K562 (cell line): ENCODE measurements at regions not wholly inside any gene's neighbourhood (a gene's known extent, or its start where the extent isn't known, plus 50 kb on each side); places are given as distances from the start of the nearest gene placed in this dataset.

Experiments used
- ATAC-seq: fragments of 200-7000 bp; cut with Tn5 transposase; 3 replicates; pipeline ENCODE4 v1.9.1; 2020; ENCODE audit warnings: moderate library complexity
- BruUV-seq: library from RNA; stranded (reverse); fragments of 400-500 nt; replicated peaks from 2 replicates; lab custom pipeline; 2021; lab: Mats Ljungman, UMichigan
- CTCF ChIA-PET: fragments of 300-600 bp; formaldehyde crosslinking; extraction: SDS; loops from one replicate; lab custom pipeline; 2021; ENCODE audit warnings: low intra/inter-chr PET ratio; lab: Yijun Ruan, JAX
- POLR2A ChIA-PET: fragments of 300-600, 350-650 bp; sonication (Branson Sonifier 250); formaldehyde crosslinking; extraction: SDS; loops from one replicate; lab custom pipeline; 2021; ENCODE audit warnings: antibody characterized with exemption, inconsistent platforms; lab: Yijun Ruan, JAX
- DNase-seq, 4 experiments: peaks; one replicate each; pipeline versions ENCODE4 v3.0.0 to v3.0.0-alpha.2; 2011 to 2018; ENCODE audit warnings: low spot score in 3 of 4, mixed read lengths in 3 of 4; ENCODE audit errors: extremely low read depth in 1 of 4
- FAIRE-seq: peaks from 2 replicates; lab custom pipeline; 2011; peaks lifted over from hg19 to GRCh38; lab: Jason Lieb, UNC
- H2AFZ ChIP-seq: 2 replicates; pipeline ENCODE4 v1.6.0; 2011; ENCODE audit warnings: low read depth, low read length, control low read depth, inconsistent platforms
- H3K27ac ChIP-seq: fragments of 200-600 bp; 3 replicates; pipeline ENCODE4 v1.8.0; 2011; ENCODE audit warnings: low read depth, mild to moderate bottlenecking, control low read depth, inconsistent platforms, low read length, moderate library complexity, mixed read lengths; ENCODE audit errors: extremely low read depth
- H3K27me3 ChIP-seq, 2 experiments: fragments of 300-600 bp in 1 of 2; 2 replicates in 1 of 2; 3 replicates in 1 of 2; pipeline versions ENCODE4 v1.6.0 to v1.8.0; 2011; ENCODE audit warnings: inconsistent platforms in 2 of 2, low read length in 2 of 2, mild to moderate bottlenecking in 1 of 2, mixed read lengths in 1 of 2, moderate library complexity in 1 of 2; ENCODE audit not compliant: control insufficient read depth in 2 of 2, insufficient read depth in 2 of 2
- H3K36me3 ChIP-seq: fragments of 300-600 bp; 3 replicates; pipeline ENCODE4 v1.8.0; 2011; ENCODE audit warnings: mild to moderate bottlenecking, low read length, inconsistent platforms; ENCODE audit not compliant: control insufficient read depth, insufficient read depth
- H3K4me1 ChIP-seq, 2 experiments: fragments of 200-600 bp in 1 of 2; replicated peaks in 1 of 2; 2 replicates in 1 of 2; 3 replicates in 1 of 2; pipeline versions ENCODE4 v1.5.1 to v1.8.0; 2011; ENCODE audit warnings: inconsistent platforms in 2 of 2, low read length in 2 of 2, mild to moderate bottlenecking in 1 of 2, mixed read lengths in 1 of 2, moderate library complexity in 1 of 2; ENCODE audit not compliant: control insufficient read depth in 2 of 2, insufficient read depth in 2 of 2
- H3K4me2 ChIP-seq: 2 replicates; pipeline ENCODE4 v1.6.1; 2011; ENCODE audit warnings: low read length, control low read depth, inconsistent platforms, mixed read lengths; ENCODE audit not compliant: insufficient read depth
- H3K4me3 ChIP-seq: fragments of 200-600 bp; sonication (generic), shearing (Covaris generic); 2 replicates; pipeline ENCODE4 v1.5.1; 2016; ENCODE audit warnings: control low read depth, inconsistent platforms
- H3K79me2 ChIP-seq: fragments of 200-600 bp; 3 replicates; pipeline ENCODE4 v1.8.0; 2011; ENCODE audit warnings: low read length, inconsistent platforms; ENCODE audit not compliant: control insufficient read depth, insufficient read depth
- H3K9ac ChIP-seq, 2 experiments: 2 replicates each; pipeline versions ENCODE4 v1.6.0 to v1.6.1; 2011; ENCODE audit warnings: low read depth in 2 of 2, low read length in 2 of 2, control low read depth in 1 of 2, inconsistent platforms in 1 of 2, mild to moderate bottlenecking in 1 of 2, mixed read lengths in 1 of 2; ENCODE audit not compliant: insufficient read depth in 1 of 2
- H3K9me1 ChIP-seq: one replicate; pipeline ENCODE4 v1.6.0; 2011; ENCODE audit warnings: inconsistent platforms, mild to moderate bottlenecking, low read length, moderate library complexity; ENCODE audit not compliant: control insufficient read depth, insufficient read depth
- H3K9me3 ChIP-seq: replicated peaks from 2 replicates; pipeline ENCODE4 v1.5.1; 2011; ENCODE audit warnings: low read depth, low read length, inconsistent platforms; ENCODE audit not compliant: control insufficient read depth, insufficient read depth
- H4K20me1 ChIP-seq: replicated peaks from 2 replicates; pipeline ENCODE4 v1.6.1; 2011; ENCODE audit warnings: low read length, inconsistent platforms, mixed read lengths; ENCODE audit not compliant: control insufficient read depth, insufficient read depth
- ADNP ChIP-seq: fragments of 200-800 bp; sonication (Bioruptor generic); IDR thresholded peaks from 2 replicates; pipeline ENCODE4 v1.6.1; 2016; ENCODE audit warnings: missing genetic modification characterization, missing compliant biosample characterization
- ATF3 ChIP-seq, 2 experiments: fragments of 450-650 bp in 1 of 2; sonication (generic) in 1 of 2; formaldehyde crosslinking in 1 of 2; IDR thresholded peaks in 1 of 2; conservative IDR thresholded peaks in 1 of 2; 2 replicates each; pipeline versions ENCODE4 v1.6.1 to v1.8.1; 2016 to 2023; ENCODE audit warnings: mild to moderate bottlenecking in 2 of 2, moderate library complexity in 2 of 2, inconsistent platforms in 1 of 2, missing genetic modification reagents in 1 of 2
- CBFA2T3 ChIP-seq: fragments of 450-650 bp; IDR thresholded peaks from 2 replicates; pipeline ENCODE4 v1.6.1; 2017
- CHD4 ChIP-seq: fragments of 200-600 bp; sonication (generic); IDR thresholded peaks from 3 replicates; pipeline ENCODE4 v1.6.1; 2012; ENCODE audit warnings: low read depth, mild to moderate bottlenecking, mixed read lengths, low read length, inconsistent platforms; ENCODE audit not compliant: insufficient read depth, insufficient replicate concordance, poor library complexity, severe bottlenecking
- GATA2 ChIP-seq: sonication (generic); formaldehyde crosslinking; IDR thresholded peaks from 2 replicates; pipeline ENCODE4 v1.4.0; 2020; ENCODE audit warnings: mild to moderate bottlenecking, missing genetic modification reagents
- MED1 ChIP-seq: sonication (generic); formaldehyde crosslinking; IDR thresholded peaks from 2 replicates; pipeline ENCODE4 v1.8.1; 2023; ENCODE audit warnings: missing genetic modification reagents, borderline replicate concordance
- NFATC3 ChIP-seq: fragments of 450-650 bp; IDR thresholded peaks from 2 replicates; pipeline ENCODE4 v1.6.1; 2017; ENCODE audit warnings: mild to moderate bottlenecking
- OTX1 ChIP-seq: fragments of 450-650 bp; formaldehyde crosslinking; IDR thresholded peaks from 2 replicates; pipeline ENCODE4 v1.4.0; 2022; ENCODE audit warnings: mild to moderate bottlenecking
- PHF20 ChIP-seq: fragments of 450-650 bp; IDR thresholded peaks from 2 replicates; pipeline ENCODE4 v1.6.1; 2018; ENCODE audit not compliant: partially characterized antibody
- SMARCE1 ChIP-seq: fragments of 450-650 bp; IDR thresholded peaks from 2 replicates; pipeline ENCODE4 v1.7.1; 2016; ENCODE audit warnings: mild to moderate bottlenecking
- SRF ChIP-seq, 2 experiments: fragments of 250-450, 450-650 bp in 1 of 2; sonication (Bioruptor Pico) in 1 of 2; sonication (generic) in 1 of 2; formaldehyde crosslinking; IDR thresholded peaks; 2 replicates each; pipeline versions ENCODE4 v1.5.0 to v1.5.1; 2020 to 2022; ENCODE audit warnings: mild to moderate bottlenecking in 1 of 2, missing genetic modification reagents in 1 of 2
- TEAD2 ChIP-seq: fragments of 450-650 bp; IDR thresholded peaks from 2 replicates; pipeline ENCODE4 v1.6.1; 2016; ENCODE audit warnings: missing genetic modification characterization, control low read depth, missing compliant biosample characterization
- ZFP30 ChIP-seq: fragments of 250-450 bp; sonication (Bioruptor Pico); IDR thresholded peaks from 2 replicates; pipeline ENCODE4 v1.8.0; 2022; ENCODE audit warnings: moderate library complexity, mild to moderate bottlenecking, inconsistent platforms, borderline replicate concordance
- ZNF699 ChIP-seq: fragments of 250-450 bp; sonication (Bioruptor Pico); IDR thresholded peaks from 2 replicates; pipeline ENCODE4 v1.8.0; 2021; ENCODE audit warnings: mild to moderate bottlenecking, moderate library complexity; ENCODE audit not compliant: insufficient replicate concordance
- ZSCAN32 ChIP-seq: fragments of 450-650 bp; formaldehyde crosslinking; IDR thresholded peaks from 2 replicates; pipeline ENCODE4 v1.4.0; 2020; ENCODE audit warnings: mild to moderate bottlenecking, moderate library complexity
- WGBS: fragments of 100-300 bp; shearing (Covaris generic); methylation state at CpG from one replicate; pipeline ENCODE4 v1.1.6; 2016; ENCODE audit warnings: low coverage, mixed read lengths; ENCODE audit not compliant: insufficient coverage; ENCODE audit errors: missing lambda C conversion rate; 5-methylcytosine and 5-hydroxymethylcytosine counted together
- in situ Hi-C: fragments of 300-500 bp; cut with MboI; formaldehyde crosslinking; loops from 4 replicates; pipeline ENCODE4 v1.15.0; 2018; ENCODE audit warnings: inconsistent platforms, mixed read lengths
- intact Hi-C: fragments of 100-400 bp; cut with micrococcal nuclease; formaldehyde crosslinking; loops from 2 replicates; pipeline ENCODE4 v1.14.2; 2022
- TF ChIP-seq, protein P1 (sequence below): fragments of 450-650 bp; formaldehyde crosslinking; IDR thresholded peaks from 2 replicates; pipeline ENCODE4 v1.4.0; 2020; ENCODE audit warnings: mild to moderate bottlenecking
- TF ChIP-seq, protein P2 (sequence below): fragments of 450-650 bp; IDR thresholded peaks from 2 replicates; pipeline ENCODE4 v1.6.1; 2016

DNA sequence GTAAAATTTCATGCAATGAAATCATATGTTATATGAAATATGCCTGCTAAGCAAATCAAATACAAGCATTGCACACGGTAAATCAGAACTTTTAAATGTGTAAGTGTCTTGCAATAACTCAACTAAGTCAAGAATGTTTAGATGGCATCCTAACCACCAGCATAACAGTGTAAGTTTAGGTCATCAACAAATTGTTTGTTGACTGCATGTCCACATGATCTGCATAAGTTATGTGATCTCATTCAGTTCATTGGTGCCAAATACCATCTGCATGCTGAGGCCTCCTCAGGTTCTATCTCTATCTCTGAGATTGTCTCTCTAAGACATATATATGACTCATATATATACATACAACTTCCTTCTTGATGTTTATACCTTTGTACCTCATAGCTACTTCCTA lies 159.6 kb upstream of the STK32A start (continued):
- no peak for TF ChIP-seq MED1 (CRISPR knock-in tag)
- no peak for TF ChIP-seq CBFA2T3
- TF ChIP-seq, protein P1, sequence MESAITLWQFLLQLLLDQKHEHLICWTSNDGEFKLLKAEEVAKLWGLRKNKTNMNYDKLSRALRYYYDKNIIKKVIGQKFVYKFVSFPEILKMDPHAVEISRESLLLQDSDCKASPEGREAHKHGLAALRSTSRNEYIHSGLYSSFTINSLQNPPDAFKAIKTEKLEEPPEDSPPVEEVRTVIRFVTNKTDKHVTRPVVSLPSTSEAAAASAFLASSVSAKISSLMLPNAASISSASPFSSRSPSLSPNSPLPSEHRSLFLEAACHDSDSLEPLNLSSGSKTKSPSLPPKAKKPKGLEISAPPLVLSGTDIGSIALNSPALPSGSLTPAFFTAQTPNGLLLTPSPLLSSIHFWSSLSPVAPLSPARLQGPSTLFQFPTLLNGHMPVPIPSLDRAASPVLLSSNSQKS (CRISPR knock-in tag): no peak
- TF ChIP-seq, protein P2, sequence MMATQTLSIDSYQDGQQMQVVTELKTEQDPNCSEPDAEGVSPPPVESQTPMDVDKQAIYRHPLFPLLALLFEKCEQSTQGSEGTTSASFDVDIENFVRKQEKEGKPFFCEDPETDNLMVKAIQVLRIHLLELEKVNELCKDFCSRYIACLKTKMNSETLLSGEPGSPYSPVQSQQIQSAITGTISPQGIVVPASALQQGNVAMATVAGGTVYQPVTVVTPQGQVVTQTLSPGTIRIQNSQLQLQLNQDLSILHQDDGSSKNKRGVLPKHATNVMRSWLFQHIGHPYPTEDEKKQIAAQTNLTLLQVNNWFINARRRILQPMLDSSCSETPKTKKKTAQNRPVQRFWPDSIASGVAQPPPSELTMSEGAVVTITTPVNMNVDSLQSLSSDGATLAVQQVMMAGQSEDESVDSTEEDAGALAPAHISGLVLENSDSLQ: no peak
- TF ChIP-seq SMARCE1: no peak
- no peak for TF ChIP-seq ATF3 (IDR thresholded peaks at IDR 0.05)
- TF ChIP-seq ATF3 (CRISPR knock-in tag; conservative IDR thresholded peaks at IDR 0.05): no peak
- TF ChIP-seq ADNP (tag): no peak
- TF ChIP-seq PHF20: no peak
- TF ChIP-seq OTX1 (CRISPR knock-in tag): no peak

- no peak overlapping the region for H3K27ac ChIP-seq
- H3K4me1 ChIP-seq: no peaks in the 10 kb centered on the region
- H3K9me1 ChIP-seq: no peaks in the 10 kb centered on the region
- no peaks in the 10 kb centered on the region for H4K20me1 ChIP-seq
- H3K4me3 ChIP-seq: no peak overlapping the region
- CTCF ChIA-PET: no interaction called here
- no peak overlapping the region for H3K4me2 ChIP-seq
- no peak for TF ChIP-seq ZFP30 (CRISPR knock-in tag)
- TF ChIP-seq CHD4: no peak
- no peak for TF ChIP-seq NFATC3
- TF ChIP-seq GATA2 (CRISPR knock-in tag): no peak
- TF ChIP-seq TEAD2 (tag): no peak
- TF ChIP-seq SRF (CRISPR knock-in tag; IDR thresholded peaks at IDR 0.05): no peak
- no peak for TF ChIP-seq ZNF699
- TF ChIP-seq ZSCAN32: no peak
- TF ChIP-seq, all 486 proteins: peak for 0
- no peak overlapping the region for H2AFZ ChIP-seq
- intact Hi-C loops: no loop called here
- FAIRE-seq (no peak), DNase-seq (no peak), ATAC-seq (no peak)
- no TSS peak for BruUV-seq
- no peak overlapping the region for H3K9ac ChIP-seq
- WGBS: 0% methylated on average over 3 of the region's 3 CpGs
- H3K9me3 ChIP-seq: no peaks in the 10 kb centered on the region
- H3K79me2 ChIP-seq: no peaks in the 10 kb centered on the region
- in situ Hi-C loops: no loop called here
- POLR2A ChIA-PET: no interaction called here
- H3K27me3 ChIP-seq: no peaks in the 10 kb centered on the region
- no peaks in the 10 kb centered on the region for H3K36me3 ChIP-seq
Measured at GRCh38 chr5:147080391-147080790, 154.4 kb upstream of the STK32A start.
